ENCODE measurements at regions not wholly inside any gene's neighbourhood (a gene's known extent, or its start where the extent isn't known, plus 50 kb on each side); places are given as distances from the start of the nearest gene placed in this dataset.

GRCh38 chr6:106825156-106825555 is 149.4 kb downstream of the CD24 start:
- Mint-ChIP-seq H3K27me3 (ENCODE audit: insufficient read depth, unreplicated experiment) (no peaks in the 10 kb centered on the region), H3K4me3 (ENCODE audit: unreplicated experiment) (no peak overlapping the region), H3K9me3 (ENCODE audit: unreplicated experiment) (peaks cover 16% of the 10 kb centered on the region), H3K4me1 (ENCODE audit: low read depth, unreplicated experiment) (peaks cover 7% of the 10 kb centered on the region), H3K36me3 (ENCODE audit: insufficient read depth, unreplicated experiment) (no peaks in the 10 kb centered on the region), H3K27ac (ENCODE audit: unreplicated experiment) (no peak overlapping the region)
- CTCF ChIA-PET: no interaction called here
- Histone ChIP-seq H3K9me3 (no peaks in the 10 kb centered on the region), H3K4me1 (peaks cover 8% of the 10 kb centered on the region), H3K36me3 (ENCODE audit: control insufficient read depth, insufficient read depth, low read length) (no peaks in the 10 kb centered on the region), H3K27me3 (replicated peaks; ENCODE audit: control insufficient read depth, insufficient read depth, low read length) (no peaks in the 10 kb centered on the region), H3K4me3 (ENCODE audit: low read depth, low read length) (no peak overlapping the region)
- no peak for TF ChIP-seq CTCF (IDR thresholded peaks at IDR 0.05; ENCODE audit: insufficient read depth in 1 of 2, low read depth in 1 of 2, low read length in 1 of 2, severe bottlenecking in 1 of 2, unreplicated experiment in 1 of 2)
- no TSS peak for BruUV-seq (replicated peaks)
- POLR2A ChIA-PET: no interaction called here
- intact Hi-C loops (cut with micrococcal nuclease; ENCODE audit: unreplicated experiment): no loop called here
- DNase-seq: no peak

- peak; percentile 35 to 59 for DNase-seq
- Mint-ChIP-seq H3K4me1 (ENCODE audit: low read depth, unreplicated experiment) (peaks cover 7% of the 10 kb centered on the region), H3K27ac (ENCODE audit: unreplicated experiment) (peak overlapping the region; percentile 83), H3K4me3 (ENCODE audit: unreplicated experiment) (no peak overlapping the region), H3K27me3 (ENCODE audit: insufficient read depth, unreplicated experiment) (no peaks in the 10 kb centered on the region), H3K36me3 (ENCODE audit: insufficient read depth, unreplicated experiment) (no peaks in the 10 kb centered on the region), H3K9me3 (ENCODE audit: unreplicated experiment) (peaks cover 10% of the 10 kb centered on the region)
- peaks cover 8% of the 10 kb centered on the region for H3K4me1 ChIP-seq
- H3K36me3 ChIP-seq (ENCODE audit: control insufficient read depth, insufficient read depth, low read length): no peaks in the 10 kb centered on the region
- intact Hi-C loops (cut with micrococcal nuclease; ENCODE audit: unreplicated experiment): no loop called here
- H3K27me3 ChIP-seq (replicated peaks; ENCODE audit: control insufficient read depth, insufficient read depth, low read length): no peaks in the 10 kb centered on the region
- no peaks in the 10 kb centered on the region for H3K9me3 ChIP-seq
- no peak for TF ChIP-seq CTCF (IDR thresholded peaks at IDR 0.05; ENCODE audit: insufficient read depth in 1 of 2, low read depth in 1 of 2, low read length in 1 of 2, severe bottlenecking in 1 of 2, unreplicated experiment in 1 of 2)
- no peak overlapping the region for H3K4me3 ChIP-seq (ENCODE audit: low read depth, low read length)
- CTCF ChIA-PET: no interaction called here
- POLR2A ChIA-PET: interaction anchor here (0.7 kb wide), 1 partner anchor 63 kb away, joined by 5 read pairs; no protein-coding TSS in a partner anchor
- no TSS peak for BruUV-seq (replicated peaks)
These were observed 150.7 kb downstream of the CD24 start for GRCh38 chr6:106823732-106824351.

GRCh38 chr6:106823058-106823457 is 151.5 kb downstream of the CD24 start:
- no peak overlapping the region for H3K4me3 Mint-ChIP-seq (ENCODE audit: unreplicated experiment)
- ChIA-PET CTCF (no interaction called here), POLR2A (interaction anchor here (0.7 kb wide), 1 partner anchor 64 kb away, joined by 5 read pairs; no protein-coding TSS in a partner anchor)
- Histone ChIP-seq H3K4me1 (peaks cover 8% of the 10 kb centered on the region), H3K4me3 (ENCODE audit: low read depth, low read length) (no peak overlapping the region), H3K27me3 (replicated peaks; ENCODE audit: control insufficient read depth, insufficient read depth, low read length) (no peaks in the 10 kb centered on the region), H3K36me3 (ENCODE audit: control insufficient read depth, insufficient read depth, low read length) (no peaks in the 10 kb centered on the region), H3K9me3 (no peaks in the 10 kb centered on the region)
- intact Hi-C loops (cut with micrococcal nuclease; ENCODE audit: unreplicated experiment): no loop called here
- H3K27ac Mint-ChIP-seq (ENCODE audit: unreplicated experiment): no peak overlapping the region
- peaks cover 2% of the 10 kb centered on the region for H3K9me3 Mint-ChIP-seq (ENCODE audit: unreplicated experiment)
- BruUV-seq (replicated peaks): no TSS peak
- no peaks in the 10 kb centered on the region for H3K27me3 Mint-ChIP-seq (ENCODE audit: insufficient read depth, unreplicated experiment)
- TF ChIP-seq CTCF (IDR thresholded peaks at IDR 0.05; ENCODE audit: insufficient read depth in 1 of 2, low read depth in 1 of 2, low read length in 1 of 2, severe bottlenecking in 1 of 2, unreplicated experiment in 1 of 2): no peak
- peaks cover 7% of the 10 kb centered on the region for H3K4me1 Mint-ChIP-seq (ENCODE audit: low read depth, unreplicated experiment)
- H3K36me3 Mint-ChIP-seq (ENCODE audit: insufficient read depth, unreplicated experiment): no peaks in the 10 kb centered on the region
- DNase-seq: no peak

Measured in Caco-2 (cell line).